Esophagus squamous epithelium (tissue), 4 donors: ENCODE measurements at regions not wholly inside any gene's neighbourhood (a gene's known extent, or its start where the extent isn't known, plus 50 kb on each side); places are given as distances from the start of the nearest gene placed in this dataset.

Source experiments
- CTCF ChIP-seq, 6 experiments: fragments of 450-650 bp in 4 of 6; fragments of 200-600 bp in 2 of 6; sonication (generic) in 2 of 6; IDR thresholded peaks; one replicate each; pipeline ENCODE4 v1.5.1; 2016 to 2019; ENCODE audit warnings: antibody characterized with exemption in 6 of 6, mild to moderate bottlenecking in 4 of 6, moderate library complexity in 4 of 6
- POLR2A ChIP-seq, 4 donors: fragments of 450-650 bp; IDR thresholded peaks; one replicate each; pipeline ENCODE4 v1.6.1; 2017; ENCODE audit warnings: antibody characterized with exemption in 4 of 4, mild to moderate bottlenecking in 4 of 4, moderate library complexity in 3 of 4

- TF ChIP-seq CTCF (IDR thresholded peaks at IDR 0.05) = no peak
- no peak for TF ChIP-seq POLR2A (IDR thresholded peaks at IDR 0.05)
These were observed 398.0 kb downstream of the PSAT1 start for GRCh38 chr9:78694974-78695373.
